GM18907 (cell line): ENCODE measurements at regions not wholly inside any gene's neighbourhood (a gene's known extent, or its start where the extent isn't known, plus 50 kb on each side); places are given as distances from the start of the nearest gene placed in this dataset.
"Not testable (repeated sequence)": the region's sequence is repeated elsewhere in the genome, so short reads cannot be mapped to it uniquely, and the experiment has no call there.

ENCODE experiments used
- ATAC-seq: cut with Tn5 transposase; IDR thresholded peaks from one replicate; pipeline ENCODE4 v1.9.1; 2021; ENCODE audit warnings: mild to moderate bottlenecking, moderate library complexity; ENCODE audit not compliant: unreplicated experiment

- ATAC-seq: no peak
These were observed 681.1 kb downstream of the LTN1 start for GRCh38 chr21:28311411-28312190.

GRCh38 chr21:28310711-28311110, 682.0 kb downstream of the LTN1 start:
- no peak for ATAC-seq

- ATAC-seq: no peak
These were observed 682.4 kb downstream of the LTN1 start for GRCh38 chr21:28310171-28310685.

GRCh38 chr21:28309596-28309995, 683.1 kb downstream of the LTN1 start:
- ATAC-seq: no peak

- ATAC-seq: no peak
These were observed 684.2 kb downstream of the LTN1 start for GRCh38 chr21:28308516-28308915.

GRCh38 chr21:28299946-28300345, 692.7 kb downstream of the LTN1 start:
- ATAC-seq: no peak

GRCh38 chr21:28298251-28298672, 694.4 kb downstream of the LTN1 start:
- ATAC-seq: no peak

GRCh38 chr21:28294051-28294450, 698.6 kb downstream of the LTN1 start:
- ATAC-seq: no peak

- no peak for ATAC-seq
These were observed 708.8 kb downstream of the LTN1 start for GRCh38 chr21:28283641-28284490.

GRCh38 chr21:28282833-28283232, 709.8 kb downstream of the LTN1 start:
- no peak for ATAC-seq

GRCh38 chr21:28281357-28281756, 711.3 kb downstream of the LTN1 start:
- not testable (repeated sequence) for ATAC-seq

- ATAC-seq: no peak
These were observed 712.1 kb downstream of the LTN1 start for GRCh38 chr21:28280611-28281010.

- ATAC-seq: no peak
These were observed 715.4 kb downstream of the LTN1 start for GRCh38 chr21:28277324-28277723.

GRCh38 chr21:28272272-28272992, 720.2 kb downstream of the LTN1 start:
- no peak for ATAC-seq

- ATAC-seq: no peak
These were observed 723.5 kb downstream of the LTN1 start for GRCh38 chr21:28269173-28269572.

- ATAC-seq: no peak
These were observed 724.0 kb downstream of the LTN1 start for GRCh38 chr21:28268685-28269084.

GRCh38 chr21:28267449-28267848, 725.2 kb downstream of the LTN1 start:
- ATAC-seq: no peak

- ATAC-seq: no peak
These were observed 726.6 kb downstream of the LTN1 start for GRCh38 chr21:28266061-28266460.

- no peak for ATAC-seq
These were observed 728.7 kb downstream of the LTN1 start for GRCh38 chr21:28263974-28264373.

GRCh38 chr21:28261298-28261697, 731.4 kb downstream of the LTN1 start:
- ATAC-seq: no peak

- no peak for ATAC-seq
These were observed 735.4 kb downstream of the LTN1 start for GRCh38 chr21:28257276-28257675.
